Stomach (tissue), 8 donors: ENCODE measurements at regions not wholly inside any gene's neighbourhood (a gene's known extent, or its start where the extent isn't known, plus 50 kb on each side); places are given as distances from the start of the nearest gene placed in this dataset.

Source experiments
- DNase-seq, 2 donors: peaks; one replicate each; pipeline versions ENCODE4 v3.0.0 to v3.0.0-alpha.2; 2013 to 2019
- H3K27ac ChIP-seq, 5 donors: fragments of 200-600 bp in 4 of 5; sonication (generic) in 4 of 5; one replicate each; pipeline ENCODE4 v1.5.1; 2013 to 2019; ENCODE audit warnings: mild to moderate bottlenecking in 1 of 5, moderate library complexity in 1 of 5
- H3K27me3 ChIP-seq, 3 donors: fragments of 200-600 bp; sonication (generic); one replicate each; pipeline ENCODE4 v1.5.1; 2017 to 2019; ENCODE audit warnings: mixed run types in 1 of 3
- H3K36me3 ChIP-seq, 4 donors: fragments of 200-600 bp; sonication (generic); 1 replicate in 3 of 4; 2 replicates in 1 of 4; pipeline ENCODE4 v1.5.1; 2016 to 2019
- H3K4me1 ChIP-seq, 4 donors: fragments of 200-600 bp; sonication (generic); one replicate each; pipeline ENCODE4 v1.5.1; 2016 to 2019
- H3K4me3 ChIP-seq, 4 donors: fragments of 200-600 bp; sonication (generic) in 3 of 4; one replicate each; pipeline ENCODE4 v1.5.1; 2016 to 2019; ENCODE audit warnings: mild to moderate bottlenecking in 1 of 4
- H3K9me3 ChIP-seq, 4 donors: fragments of 200-600 bp; sonication (generic); one replicate each; pipeline ENCODE4 v1.5.1; 2016 to 2019
- CTCF ChIP-seq, 7 experiments: fragments of 450-650 bp in 4 of 7; fragments of 200-600 bp in 3 of 7; sonication (generic) in 3 of 7; IDR thresholded peaks; one replicate each; pipeline ENCODE4 v1.5.1; 2016 to 2019; ENCODE audit warnings: antibody characterized with exemption in 7 of 7, control low read depth in 2 of 7, mild to moderate bottlenecking in 1 of 7
- EP300 ChIP-seq: sonication (generic); formaldehyde crosslinking; IDR thresholded peaks from one replicate; pipeline ENCODE4 v1.6.1; 2017; ENCODE audit warnings: antibody characterized with exemption
- POLR2A ChIP-seq, 4 donors: fragments of 450-650 bp; IDR thresholded peaks; one replicate each; pipeline ENCODE4 v1.6.1; 2016; ENCODE audit warnings: antibody characterized with exemption in 4 of 4, control low read depth in 2 of 4, mild to moderate bottlenecking in 1 of 4, moderate library complexity in 1 of 4
- POLR2AphosphoS5 ChIP-seq, 3 donors: sonication (generic); formaldehyde crosslinking; IDR thresholded peaks; one replicate each; pipeline ENCODE4 v1.6.1; 2016; ENCODE audit warnings: antibody characterized with exemption in 3 of 3
- WGBS, 5 donors: extraction: QIAGEN DNeasy Blood & Tissue Kit in 3 of 5; methylation state at CpG; one replicate each; pipeline versions ENCODE4 v1.1.5 to v1.1.7; 2013 to 2018; 5-methylcytosine and 5-hydroxymethylcytosine counted together
- intact Hi-C: fragments of 100-400 bp; cut with DNase I; formaldehyde crosslinking; loops from one replicate; pipeline ENCODE4 v1.15.1; 2023; ENCODE audit warnings: low total_unique reads
- donor health status: healthy with polysubstance abuse.
- donor health status: Bipolar disorder and iron deficiency.
- donor health status: healthy.

- Histone ChIP-seq H3K27ac (no peak overlapping the region), H3K4me1 (no peaks in the 10 kb centered on the region), H3K36me3 (no peaks in the 10 kb centered on the region), H3K27me3 (no peaks in the 10 kb centered on the region), H3K4me3 (no peak overlapping the region), H3K9me3 (no peaks in the 10 kb centered on the region)
- TF ChIP-seq CTCF (IDR thresholded peaks at IDR 0.05), result no peak
- no peak for TF ChIP-seq POLR2A (IDR thresholded peaks at IDR 0.05)
- no peak for TF ChIP-seq EP300
- no peak for TF ChIP-seq POLR2AphosphoS5 (IDR thresholded peaks at IDR 0.05)
- 48 to 65% (median 58%) methylated on average over 2 of the region's 2 CpGs for WGBS, 5 donors
- no peak for DNase-seq
- intact Hi-C loops, result no loop called here
Observed at GRCh38 chr4:23602720-23603119, 287.1 kb downstream of the PPARGC1A start.

- H3K4me3 ChIP-seq, result no peak overlapping the region
- WGBS, 5 donors, result 56 to 81% (median 70%) methylated on average over 3 of the region's 3 CpGs
Observed at GRCh38 chr4:23594125-23594524, 295.7 kb downstream of the PPARGC1A start.

GRCh38 chr4:23590431-23590830 is 299.4 kb downstream of the PPARGC1A start:
- Histone ChIP-seq H3K36me3 (no peaks in the 10 kb centered on the region), H3K27ac (no peak overlapping the region), H3K4me3 (no peak overlapping the region), H3K27me3 (no peaks in the 10 kb centered on the region), H3K9me3 (peaks cover 0 to 11% (median 7%) of the 10 kb centered on the region in 4 donors), H3K4me1 (no peaks in the 10 kb centered on the region)
- no peak for TF ChIP-seq POLR2AphosphoS5 (IDR thresholded peaks at IDR 0.05)
- TF ChIP-seq EP300, result no peak
- TF ChIP-seq CTCF (IDR thresholded peaks at IDR 0.05), result no peak
- intact Hi-C loops, result no loop called here
- WGBS, 5 donors, result 54 to 68% (median 62%) methylated on average over 2 of the region's 2 CpGs
- DNase-seq, result no peak

More at GRCh38 chr4:23594125-23594524, 295.7 kb downstream of the PPARGC1A start:
- intact Hi-C loops, result no loop called here
- no peak overlapping the region for H3K27ac ChIP-seq
- H3K4me1 ChIP-seq, result no peaks in the 10 kb centered on the region
- no peak for DNase-seq
- H3K36me3 ChIP-seq, result no peaks in the 10 kb centered on the region
- no peak for TF ChIP-seq POLR2AphosphoS5 (IDR thresholded peaks at IDR 0.05)
- no peak for TF ChIP-seq CTCF (IDR thresholded peaks at IDR 0.05)
- no peak for TF ChIP-seq EP300
- TF ChIP-seq POLR2A (IDR thresholded peaks at IDR 0.05), result no peak
- no peaks in the 10 kb centered on the region for H3K27me3 ChIP-seq
- H3K9me3 ChIP-seq, result peaks cover 0 to 11% (median 7%) of the 10 kb centered on the region in 4 donors

GRCh38 chr4:23584024-23584423 is 305.8 kb downstream of the PPARGC1A start:
- TF ChIP-seq EP300 (no peak), POLR2A (IDR thresholded peaks at IDR 0.05) (no peak), CTCF (IDR thresholded peaks at IDR 0.05) (no peak), POLR2AphosphoS5 (IDR thresholded peaks at IDR 0.05) (no peak)
- H3K9me3 ChIP-seq, result no peaks in the 10 kb centered on the region
- H3K36me3 ChIP-seq, result no peaks in the 10 kb centered on the region
- peaks cover 0 to 12% (median 0%) of the 10 kb centered on the region in 4 donors for H3K4me1 ChIP-seq
- no peak for DNase-seq
- 12 to 29% (median 18%) methylated on average over 3 of the region's 3 CpGs for WGBS, 5 donors
- H3K27me3 ChIP-seq, result no peaks in the 10 kb centered on the region
- intact Hi-C loops, result no loop called here
- H3K27ac ChIP-seq, result no peak overlapping the region
- H3K4me3 ChIP-seq, result no peak overlapping the region
